GM21390 (cell line): ENCODE measurements at regions not wholly inside any gene's neighbourhood (a gene's known extent, or its start where the extent isn't known, plus 50 kb on each side); places are given as distances from the start of the nearest gene placed in this dataset.

Experiments used
- ATAC-seq: cut with Tn5 transposase; IDR thresholded peaks from one replicate; pipeline ENCODE4 v1.9.1; 2021; ENCODE audit not compliant: unreplicated experiment

DNA sequence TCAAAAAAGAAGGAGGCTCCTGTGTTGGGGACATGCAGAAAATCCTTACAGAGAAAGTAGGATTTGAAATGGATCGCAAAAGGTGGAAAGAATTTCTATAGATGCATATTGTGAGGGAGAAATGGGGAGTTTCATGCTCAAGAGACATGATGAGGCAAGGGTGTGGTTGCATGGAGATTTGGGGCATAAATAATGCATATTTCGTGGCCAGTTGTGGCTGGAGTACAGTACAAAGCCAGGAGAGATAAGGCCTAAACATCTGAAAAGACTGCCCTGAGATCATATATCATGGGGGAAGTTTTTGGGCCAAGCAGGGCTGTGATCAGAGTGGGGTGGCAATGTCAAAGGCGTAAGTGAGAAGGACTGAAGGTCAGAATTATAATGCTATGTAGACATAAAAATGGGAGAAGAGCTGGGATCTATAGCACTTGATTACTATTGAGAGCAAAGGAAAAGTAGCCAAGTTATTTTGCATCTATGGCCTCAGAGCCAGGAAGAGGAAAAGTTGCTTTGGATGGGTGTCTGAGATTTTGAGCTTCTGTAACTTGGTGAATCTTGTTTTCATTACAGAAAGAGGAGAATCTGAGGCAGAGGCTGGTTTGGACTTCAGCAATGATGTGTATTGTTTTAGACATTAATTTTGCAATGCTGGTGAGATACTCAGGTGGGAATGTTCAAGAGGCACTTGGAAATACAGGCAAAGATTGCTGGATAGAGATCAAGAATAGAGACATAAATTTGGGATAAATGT, 166.6 kb downstream of the INHBA start:
- no peak for ATAC-seq

- no peak for ATAC-seq
These were observed 173.1 kb downstream of the INHBA start for GRCh38 chr7:41529831-41530230.

DNA sequence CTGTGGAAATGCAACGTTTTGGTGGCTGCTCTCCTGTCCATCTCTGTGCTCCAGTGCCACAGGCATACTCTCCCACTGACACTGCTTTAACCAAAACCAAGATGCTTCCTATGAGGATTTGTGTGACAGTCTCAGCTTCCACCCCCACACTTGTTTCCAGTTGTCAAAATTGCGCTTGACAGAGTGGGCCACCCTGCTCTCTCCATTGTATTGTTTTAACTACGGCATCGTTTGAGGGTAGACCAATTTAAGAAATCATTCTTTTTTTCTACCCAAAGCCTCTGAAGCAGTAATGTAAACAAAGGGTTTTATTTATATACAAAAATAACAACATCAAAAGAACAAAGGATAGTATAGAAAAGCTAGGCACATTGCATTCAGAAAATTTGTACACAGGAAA, 178.0 kb downstream of the INHBA start:
- no peak for ATAC-seq

DNA sequence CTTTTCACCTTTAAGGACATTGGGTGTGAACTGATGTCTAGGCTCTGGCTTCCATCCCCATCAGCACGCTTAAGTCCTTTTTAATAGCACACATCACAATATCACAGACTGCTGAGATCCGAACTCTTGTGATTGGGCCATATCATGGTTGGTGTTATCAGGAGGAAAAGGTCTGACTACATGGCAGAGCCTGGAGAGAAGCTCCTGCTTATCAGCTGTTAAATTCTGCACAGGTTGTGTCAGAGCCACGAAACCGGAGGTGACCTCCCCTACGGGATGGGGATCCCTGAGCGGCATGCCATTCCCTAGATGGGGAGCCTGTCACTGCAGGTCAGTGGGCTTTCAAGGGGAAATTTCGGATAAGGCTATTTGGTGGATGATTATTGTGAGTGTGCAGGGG, 182.4 kb downstream of the INHBA start:
- no peak for ATAC-seq

DNA sequence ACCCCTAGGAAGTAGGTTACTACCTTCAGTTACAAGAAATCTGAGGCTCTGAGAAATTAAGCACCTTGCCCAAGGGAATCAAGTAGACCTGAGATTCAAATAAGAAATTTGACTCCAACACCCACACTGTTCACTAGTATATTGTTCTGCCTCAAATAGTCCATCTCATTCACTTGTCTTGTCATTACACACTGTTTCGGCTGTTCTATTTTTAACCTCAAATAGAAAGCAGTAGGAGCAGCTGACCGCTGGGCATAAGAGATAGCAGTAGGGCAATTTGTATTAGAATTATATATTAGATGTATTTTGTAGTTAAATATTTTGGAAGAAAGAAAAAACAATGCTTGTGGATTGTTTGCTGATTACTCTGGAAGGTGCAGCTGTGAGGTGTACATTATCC, 185.1 kb downstream of the INHBA start:
- no peak for ATAC-seq

DNA sequence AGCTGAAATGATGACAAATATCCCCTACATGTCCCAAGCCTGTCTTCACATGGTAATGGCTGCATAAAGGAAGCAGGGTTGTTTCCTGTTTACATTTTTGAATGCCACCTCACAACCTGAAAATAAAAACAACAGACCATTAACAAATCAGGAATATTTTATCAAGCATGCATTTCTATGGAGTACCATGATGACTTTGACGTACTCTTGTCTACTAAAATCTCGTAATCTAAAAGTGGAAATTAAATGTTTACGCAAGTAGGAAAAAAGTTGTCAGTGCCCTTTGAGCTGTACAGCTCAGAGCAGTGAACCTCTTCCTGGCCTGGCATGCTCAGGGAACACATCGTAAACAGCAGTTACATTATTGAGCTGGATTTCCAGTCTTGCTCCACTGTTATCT, 194.1 kb downstream of the INHBA start:
- no peak for ATAC-seq

- no peak for ATAC-seq
These were observed 195.1 kb downstream of the INHBA start for GRCh38 chr7:41507686-41508268.

DNA sequence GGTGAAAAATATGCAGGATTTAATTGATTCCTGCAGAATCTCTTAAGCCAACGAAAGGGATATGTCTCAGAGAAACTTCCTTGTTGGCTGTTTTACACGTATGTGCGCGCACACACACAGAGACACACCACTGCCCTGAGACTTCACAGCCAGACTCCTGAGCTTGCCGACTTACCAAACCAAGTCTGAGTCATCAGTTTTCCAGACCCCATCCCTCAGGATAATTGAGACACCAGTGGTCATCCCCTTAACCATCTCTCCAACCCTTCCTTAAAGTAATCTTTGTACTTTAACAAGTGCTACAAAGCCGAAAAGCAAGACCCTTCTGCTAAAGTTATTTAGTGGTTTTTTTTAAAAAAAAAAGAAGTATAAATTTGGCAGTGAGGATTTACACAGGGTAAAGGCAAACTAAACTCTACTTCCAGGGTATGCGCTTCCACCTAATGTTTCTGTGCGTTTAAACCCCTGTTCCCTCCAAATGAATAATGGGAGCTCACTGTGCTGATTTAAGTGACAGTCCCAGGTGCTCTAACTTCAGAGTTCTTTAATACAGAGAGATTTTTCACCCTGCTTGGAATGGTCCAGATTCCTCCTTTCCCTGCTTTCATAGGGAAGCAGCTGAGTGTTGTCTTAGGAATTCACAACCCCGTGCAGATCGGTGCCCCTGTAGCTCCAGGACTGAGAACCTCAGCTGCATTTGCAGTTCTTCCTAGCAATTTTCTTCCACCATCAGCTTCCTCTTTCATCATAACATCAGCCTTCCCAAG, 198.5 kb downstream of the INHBA start:
- no peak for ATAC-seq

GRCh38 chr7:41503438-41503837, 199.5 kb downstream of the INHBA start:
- no peak for ATAC-seq

DNA sequence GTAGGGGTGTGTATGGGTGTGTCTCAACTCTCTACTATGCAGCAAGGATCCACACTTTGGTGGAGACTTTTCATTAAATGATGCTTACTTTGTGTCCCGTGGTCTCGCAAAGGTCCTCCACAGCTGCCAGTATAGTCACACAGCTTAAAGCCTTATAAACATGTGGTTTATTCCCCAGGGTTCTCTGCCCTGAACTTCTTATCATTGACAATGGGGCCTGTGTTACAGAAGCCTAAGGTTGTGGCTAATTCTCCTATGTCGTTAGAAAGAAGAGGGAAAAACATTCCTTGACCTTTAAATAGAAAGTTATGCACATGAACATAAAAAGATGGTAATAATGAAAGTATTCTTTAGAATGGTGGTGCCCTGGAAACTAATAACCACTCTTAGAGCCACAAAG, 201.4 kb downstream of the INHBA start:
- ATAC-seq: no peak

GRCh38 chr7:41501006-41501405, 201.9 kb downstream of the INHBA start:
- ATAC-seq: no peak

DNA sequence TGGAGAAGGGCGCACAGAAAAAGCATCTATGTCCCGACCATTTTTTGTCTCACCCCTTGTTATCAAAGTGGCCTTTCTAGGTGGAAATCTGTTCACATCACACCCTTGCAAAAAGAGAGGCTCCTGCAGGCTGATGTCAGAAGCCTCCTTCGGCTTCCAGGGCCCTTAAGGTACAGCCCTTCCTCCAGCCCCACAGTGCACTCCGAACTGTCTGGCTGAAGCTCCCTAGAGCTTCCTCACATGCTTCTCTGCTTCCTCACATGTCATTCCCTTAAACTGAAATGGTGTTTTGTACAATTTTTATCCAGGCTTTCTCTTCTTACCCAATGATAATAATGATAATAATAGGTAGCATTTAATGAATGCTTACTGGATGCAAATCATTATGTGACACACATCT, 210.3 kb downstream of the INHBA start:
- ATAC-seq: no peak

DNA sequence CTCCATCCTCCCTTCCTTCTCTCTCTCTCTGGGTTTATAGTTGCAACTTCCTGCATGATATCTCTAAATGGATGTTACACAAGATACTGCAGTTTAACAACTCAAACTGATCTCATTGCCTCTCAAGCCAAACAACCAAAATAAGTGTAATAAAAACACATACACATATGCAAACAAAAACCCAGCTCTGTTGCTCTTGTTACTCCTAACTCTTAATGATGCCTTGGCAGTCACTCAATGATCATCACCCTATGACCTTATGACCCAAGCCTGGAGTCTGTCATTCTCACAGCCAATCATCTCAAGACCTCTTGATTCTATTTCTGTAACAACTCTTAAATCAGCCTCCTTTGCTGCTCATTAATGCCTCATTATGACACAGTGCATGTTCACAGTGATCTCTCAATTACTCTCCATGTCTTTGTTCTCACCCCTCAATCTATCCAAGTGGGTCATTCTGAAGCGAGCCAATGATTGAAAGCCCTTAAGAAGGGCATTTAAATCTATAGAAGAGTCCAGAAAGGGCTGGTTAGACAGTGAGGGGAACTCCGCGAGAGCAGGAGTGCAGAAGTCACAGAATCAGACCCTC, 210.9 kb downstream of the INHBA start:
- no peak for ATAC-seq

- ATAC-seq: no peak
These were observed 211.6 kb downstream of the INHBA start for GRCh38 chr7:41491308-41491707.

DNA sequence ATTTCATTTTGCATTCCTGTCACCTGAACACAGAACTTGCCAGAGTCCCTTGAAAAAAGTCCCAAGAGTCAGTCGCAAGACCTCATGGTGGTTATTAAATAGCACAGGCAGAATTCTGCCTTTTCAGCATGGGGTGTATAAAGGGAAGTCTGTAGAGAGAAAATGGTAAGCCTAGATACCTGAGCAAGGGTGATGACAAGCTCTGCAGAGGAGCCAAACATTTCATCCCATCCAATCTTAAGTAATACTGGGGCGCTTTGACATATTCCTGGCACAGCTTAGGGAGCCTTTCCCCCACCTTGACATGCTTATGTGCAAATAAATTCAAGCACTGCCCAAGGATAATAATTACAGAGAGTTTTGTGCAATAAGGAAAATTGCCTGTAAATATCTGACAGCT, 213.0 kb downstream of the INHBA start:
- no peak for ATAC-seq

DNA sequence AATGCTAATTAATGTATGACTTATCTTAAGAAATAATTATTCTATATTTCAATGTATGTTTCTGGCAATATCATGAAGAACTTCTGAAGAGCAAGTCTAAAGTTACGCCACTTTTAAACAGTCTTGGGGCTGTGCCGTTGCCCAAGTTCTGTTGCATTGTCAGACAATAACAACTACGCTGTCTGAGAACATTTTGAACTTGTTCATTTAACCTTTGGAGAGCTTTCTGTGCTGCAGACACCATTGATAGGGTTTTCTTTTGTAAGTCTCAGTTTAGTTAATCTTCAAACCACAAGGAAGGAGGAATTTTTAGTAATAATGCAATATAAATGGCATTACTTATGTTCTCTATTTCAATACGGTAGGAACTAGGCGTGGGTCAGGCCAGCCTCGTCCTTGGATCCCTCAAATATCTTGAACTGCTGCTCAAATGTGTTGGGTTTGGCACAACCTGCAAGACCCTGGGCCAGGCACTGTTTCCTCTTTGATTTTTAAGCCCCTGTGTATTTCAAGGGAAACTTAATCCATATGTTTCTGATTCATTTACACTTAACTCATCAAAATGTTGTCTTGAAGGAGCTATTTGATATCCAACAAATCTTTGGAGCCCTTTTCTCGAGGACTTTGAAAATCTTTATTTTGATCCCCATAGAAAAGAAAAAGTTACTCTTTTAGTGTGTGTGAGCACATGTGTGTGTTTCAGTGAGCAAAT, 215.5 kb downstream of the INHBA start:
- ATAC-seq: no peak

- ATAC-seq: no peak
These were observed 221.5 kb downstream of the INHBA start for GRCh38 chr7:41481353-41481752.

- ATAC-seq: no peak
These were observed 224.7 kb downstream of the INHBA start for GRCh38 chr7:41478187-41478586.

DNA sequence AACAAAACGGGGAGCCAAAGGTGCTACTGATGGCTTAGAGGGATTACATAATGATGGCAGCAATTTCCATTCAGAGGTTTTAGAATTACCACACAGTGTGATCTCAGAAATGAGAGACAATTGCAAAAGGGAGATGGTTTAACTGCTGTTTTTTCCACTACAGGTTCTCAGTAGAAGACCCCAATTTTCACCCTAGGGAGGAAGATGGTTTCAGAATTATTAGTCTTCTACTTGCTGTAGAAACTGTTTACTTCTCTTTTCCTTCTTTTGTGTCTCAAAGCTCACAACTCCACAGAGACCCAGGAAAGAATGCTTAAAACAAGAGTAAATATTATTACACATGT, 226.5 kb downstream of the INHBA start:
- ATAC-seq: no peak

GRCh38 chr7:41475801-41476459, 227.0 kb downstream of the INHBA start:
- no peak for ATAC-seq
